Panc1 (cell line): ENCODE measurements at regions not wholly inside any gene's neighbourhood (a gene's known extent, or its start where the extent isn't known, plus 50 kb on each side); places are given as distances from the start of the nearest gene placed in this dataset.

Experiments
- CTCF ChIP-seq: fragments of 450-650 bp; IDR thresholded peaks from 2 replicates; pipeline ENCODE4 v1.5.1; 2017; ENCODE audit warnings: mild to moderate bottlenecking
- POLR2AphosphoS5 ChIP-seq: IDR thresholded peaks from 2 replicates; pipeline ENCODE4 v1.6.1; 2012; ENCODE audit warnings: mild to moderate bottlenecking, low read depth, low read length, moderate library complexity
- SIN3A ChIP-seq: IDR thresholded peaks from 2 replicates; pipeline ENCODE4 v1.6.1; 2012; ENCODE audit warnings: low read depth, mild to moderate bottlenecking, low read length, moderate library complexity, borderline replicate concordance; ENCODE audit not compliant: insufficient read depth

- TF ChIP-seq CTCF (no peak), POLR2AphosphoS5 (no peak), SIN3A (no peak)
These were observed 96.2 kb upstream of the DUSP5 start for GRCh38 chr10:110401401-110402076.
